Suprapubic skin (tissue), 4 donors: ENCODE measurements at regions not wholly inside any gene's neighbourhood (a gene's known extent, or its start where the extent isn't known, plus 50 kb on each side); places are given as distances from the start of the nearest gene placed in this dataset.

ENCODE experiments used
- DNase-seq, 2 donors: peaks; one replicate each; pipeline ENCODE4 v3.0.0-alpha.2; 2019; ENCODE audit warnings: low spot score in 2 of 2
- H3K27ac ChIP-seq: fragments of 200-600 bp; sonication (generic); one replicate; pipeline ENCODE4 v1.5.1; 2019
- H3K27me3 ChIP-seq: fragments of 200-600 bp; sonication (generic); one replicate; pipeline ENCODE4 v1.5.1; 2019
- H3K36me3 ChIP-seq: fragments of 200-600 bp; sonication (generic); one replicate; pipeline ENCODE4 v1.5.1; 2019
- H3K4me1 ChIP-seq: fragments of 200-600 bp; sonication (generic); one replicate; pipeline ENCODE4 v1.5.1; 2019
- H3K4me3 ChIP-seq: fragments of 200-600 bp; sonication (generic); one replicate; pipeline ENCODE4 v1.5.1; 2019; ENCODE audit warnings: mild to moderate bottlenecking
- H3K9me3 ChIP-seq: fragments of 200-600 bp; sonication (generic); one replicate; pipeline ENCODE4 v1.5.1; 2019
- EP300 ChIP-seq: sonication (generic); formaldehyde crosslinking; IDR thresholded peaks from one replicate; pipeline ENCODE4 v1.6.1; 2017; ENCODE audit warnings: antibody characterized with exemption
- POLR2A ChIP-seq, 2 donors: fragments of 450-650 bp; IDR thresholded peaks; one replicate each; pipeline ENCODE4 v1.6.1; 2017; ENCODE audit warnings: antibody characterized with exemption in 2 of 2, mild to moderate bottlenecking in 2 of 2, moderate library complexity in 2 of 2
- POLR2AphosphoS5 ChIP-seq, 3 donors: sonication (generic); formaldehyde crosslinking; IDR thresholded peaks; one replicate each; pipeline ENCODE4 v1.6.1; 2017; ENCODE audit warnings: antibody characterized with exemption in 3 of 3
- WGBS: methylation state at CpG from one replicate; pipeline ENCODE4 v1.1.5; 2018; 5-methylcytosine and 5-hydroxymethylcytosine counted together
- TF ChIP-seq, protein P1 (sequence below), 2 donors: fragments of 200-600 bp in 1 of 2; fragments of 450-650 bp in 1 of 2; sonication (generic) in 1 of 2; IDR thresholded peaks; one replicate each; pipeline ENCODE4 v1.5.1; 2016 to 2019; ENCODE audit warnings: antibody characterized with exemption in 2 of 2, mild to moderate bottlenecking in 1 of 2, moderate library complexity in 1 of 2

DNA sequence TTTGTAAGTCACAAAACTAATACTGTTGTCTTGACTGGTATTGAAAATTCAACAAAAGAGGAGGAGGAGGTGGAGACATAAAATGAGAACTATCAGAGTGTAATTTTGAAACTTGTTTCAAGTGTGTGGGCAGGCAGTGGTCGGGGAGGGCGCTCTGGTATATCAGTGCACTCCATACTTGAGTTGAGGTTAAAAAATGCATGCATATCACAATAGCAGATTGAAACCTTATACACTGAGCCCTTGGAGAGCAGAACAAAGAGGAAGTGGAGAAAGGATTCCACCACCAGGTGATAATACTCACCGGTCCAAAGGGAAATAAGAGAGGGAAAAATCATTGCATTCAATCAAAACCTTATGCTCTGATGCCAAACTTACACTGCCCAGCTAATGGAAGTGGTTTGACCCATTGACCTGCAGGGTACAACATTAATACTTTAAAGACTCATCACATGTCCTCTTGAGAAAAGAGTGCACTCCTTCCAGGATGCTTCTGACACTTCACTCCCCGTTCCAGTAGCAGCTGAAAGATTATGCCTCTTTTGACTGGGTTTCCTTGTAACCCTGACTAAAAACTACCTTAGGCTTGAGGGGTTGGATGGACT lies 79.5 kb upstream of the FAM169A start:
- H3K4me1 ChIP-seq: no peaks in the 10 kb centered on the region
- no peaks in the 10 kb centered on the region for H3K9me3 ChIP-seq
- TF ChIP-seq, protein P1, sequence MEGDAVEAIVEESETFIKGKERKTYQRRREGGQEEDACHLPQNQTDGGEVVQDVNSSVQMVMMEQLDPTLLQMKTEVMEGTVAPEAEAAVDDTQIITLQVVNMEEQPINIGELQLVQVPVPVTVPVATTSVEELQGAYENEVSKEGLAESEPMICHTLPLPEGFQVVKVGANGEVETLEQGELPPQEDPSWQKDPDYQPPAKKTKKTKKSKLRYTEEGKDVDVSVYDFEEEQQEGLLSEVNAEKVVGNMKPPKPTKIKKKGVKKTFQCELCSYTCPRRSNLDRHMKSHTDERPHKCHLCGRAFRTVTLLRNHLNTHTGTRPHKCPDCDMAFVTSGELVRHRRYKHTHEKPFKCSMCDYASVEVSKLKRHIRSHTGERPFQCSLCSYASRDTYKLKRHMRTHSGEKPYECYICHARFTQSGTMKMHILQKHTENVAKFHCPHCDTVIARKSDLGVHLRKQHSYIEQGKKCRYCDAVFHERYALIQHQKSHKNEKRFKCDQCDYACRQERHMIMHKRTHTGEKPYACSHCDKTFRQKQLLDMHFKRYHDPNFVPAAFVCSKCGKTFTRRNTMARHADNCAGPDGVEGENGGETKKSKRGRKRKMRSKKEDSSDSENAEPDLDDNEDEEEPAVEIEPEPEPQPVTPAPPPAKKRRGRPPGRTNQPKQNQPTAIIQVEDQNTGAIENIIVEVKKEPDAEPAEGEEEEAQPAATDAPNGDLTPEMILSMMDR (IDR thresholded peaks at IDR 0.05): no peak
- TF ChIP-seq POLR2AphosphoS5 (IDR thresholded peaks at IDR 0.05) (no peak), POLR2A (IDR thresholded peaks at IDR 0.05) (no peak), EP300 (no peak)
- H3K4me3 ChIP-seq: no peak overlapping the region
- no peak for DNase-seq
- H3K27me3 ChIP-seq: no peaks in the 10 kb centered on the region
- H3K27ac ChIP-seq: no peak overlapping the region
- H3K36me3 ChIP-seq: no peaks in the 10 kb centered on the region
- WGBS: 77% methylated on average over 4 of the region's 4 CpGs

DNA sequence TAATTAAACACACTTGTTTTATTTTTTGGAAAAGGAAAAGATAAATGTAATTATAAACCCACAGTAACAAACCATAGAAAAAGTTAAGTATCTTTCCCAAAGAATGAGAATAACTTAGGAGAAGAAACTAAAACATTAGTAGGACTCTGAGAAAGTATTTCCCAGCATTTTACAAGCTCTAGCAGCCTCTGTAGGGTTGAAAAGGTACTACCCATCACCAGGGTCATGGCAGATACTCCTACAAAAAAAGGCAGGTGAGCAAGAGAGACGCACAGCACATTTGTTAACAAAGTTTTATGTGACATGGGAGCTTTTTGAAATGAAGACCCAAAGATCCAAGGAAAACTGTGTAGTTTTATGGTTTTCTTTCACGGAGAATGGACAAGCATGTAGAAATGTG lies 77.7 kb upstream of the FAM169A start:
- H3K27ac ChIP-seq: no peak overlapping the region
- no peaks in the 10 kb centered on the region for H3K27me3 ChIP-seq
- no peak for DNase-seq
- H3K9me3 ChIP-seq: no peaks in the 10 kb centered on the region
- WGBS: 67% methylated on average over 2 of the region's 2 CpGs
- H3K4me3 ChIP-seq: no peak overlapping the region
- H3K36me3 ChIP-seq: no peaks in the 10 kb centered on the region
- TF ChIP-seq POLR2A (IDR thresholded peaks at IDR 0.05) (no peak), EP300 (no peak)
- TF ChIP-seq, protein P1 (IDR thresholded peaks at IDR 0.05): peak in 1 of 2 donors; percentile 5
- no peaks in the 10 kb centered on the region for H3K4me1 ChIP-seq

DNA sequence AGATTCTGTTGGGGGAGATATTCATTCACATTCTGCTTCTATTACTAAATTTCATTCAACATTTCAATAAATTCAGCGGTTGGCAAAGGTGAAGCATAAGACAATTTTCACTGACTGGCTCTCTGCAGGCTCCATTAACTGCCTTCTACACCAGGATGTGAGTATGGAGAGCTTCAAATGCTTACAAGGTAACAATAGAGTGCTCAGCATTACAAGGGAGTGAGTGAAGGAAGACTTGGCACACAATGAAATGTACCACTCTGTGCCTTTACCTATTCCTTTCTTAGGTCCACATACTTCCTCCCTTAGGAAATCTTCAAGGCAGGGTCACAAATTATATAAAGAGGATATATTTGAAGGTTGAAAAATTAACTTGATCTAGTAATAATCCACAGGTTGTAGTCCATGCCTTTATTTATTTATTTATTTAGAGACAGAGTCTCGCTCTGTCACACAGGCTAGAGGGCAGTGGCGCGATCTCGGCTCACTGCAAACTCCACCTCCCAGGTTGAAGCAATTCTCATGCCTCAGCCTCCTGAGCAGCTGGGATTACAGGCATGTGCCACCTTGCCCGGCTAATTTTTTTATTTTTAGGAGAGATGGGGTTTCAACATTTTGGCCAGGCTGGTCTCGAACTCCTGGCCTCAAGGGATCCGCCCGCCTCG lies 76.6 kb upstream of the FAM169A start:
- no peaks in the 10 kb centered on the region for H3K36me3 ChIP-seq
- no peaks in the 10 kb centered on the region for H3K4me1 ChIP-seq
- H3K27ac ChIP-seq: no peak overlapping the region
- no peak for DNase-seq
- H3K27me3 ChIP-seq: no peaks in the 10 kb centered on the region
- H3K9me3 ChIP-seq: no peaks in the 10 kb centered on the region
- WGBS: 96% methylated on average over 10 of the region's 10 CpGs
- no peak overlapping the region for H3K4me3 ChIP-seq
- TF ChIP-seq EP300 (no peak), POLR2A (IDR thresholded peaks at IDR 0.05) (no peak), POLR2AphosphoS5 (IDR thresholded peaks at IDR 0.05) (no peak)
- TF ChIP-seq, protein P1 (IDR thresholded peaks at IDR 0.05): no peak

DNA sequence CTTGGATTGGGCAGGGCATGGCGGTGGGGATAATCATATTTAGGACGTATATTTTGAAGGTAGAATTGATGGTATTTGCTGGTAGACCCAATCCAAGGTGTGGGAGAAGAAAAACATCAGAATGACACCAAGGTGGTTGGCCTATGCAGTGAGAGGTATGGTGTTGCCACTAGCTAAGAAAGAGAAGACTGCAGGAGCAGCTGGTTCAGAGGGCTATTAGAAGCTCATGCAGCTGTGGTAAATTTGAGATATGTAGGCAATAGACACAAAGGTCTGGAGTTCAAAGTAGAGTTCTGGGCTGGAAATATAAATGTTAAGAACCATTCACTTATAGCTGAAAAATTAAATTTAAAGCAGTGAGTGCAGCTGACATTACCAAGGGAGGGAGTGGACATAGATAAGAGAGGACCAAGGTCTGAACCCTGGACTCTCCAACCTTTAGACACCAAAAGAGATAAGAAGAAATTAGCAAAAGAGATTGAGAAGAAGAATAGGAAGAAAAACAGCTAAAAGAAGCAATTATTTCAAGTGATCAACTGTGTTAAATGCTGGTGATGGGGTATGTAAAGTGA lies 74.7 kb upstream of the FAM169A start:
- H3K27ac ChIP-seq: no peak overlapping the region
- no peaks in the 10 kb centered on the region for H3K9me3 ChIP-seq
- DNase-seq: no peak
- TF ChIP-seq, protein P1 (IDR thresholded peaks at IDR 0.05): no peak
- TF ChIP-seq EP300: no peak
- TF ChIP-seq POLR2A (IDR thresholded peaks at IDR 0.05): no peak
- no peak for TF ChIP-seq POLR2AphosphoS5 (IDR thresholded peaks at IDR 0.05)
- H3K4me1 ChIP-seq: peaks cover 2% of the 10 kb centered on the region
- H3K4me3 ChIP-seq: no peak overlapping the region
- H3K36me3 ChIP-seq: no peaks in the 10 kb centered on the region
- 95% methylated on average over 2 of the region's 2 CpGs for WGBS
- no peaks in the 10 kb centered on the region for H3K27me3 ChIP-seq

DNA sequence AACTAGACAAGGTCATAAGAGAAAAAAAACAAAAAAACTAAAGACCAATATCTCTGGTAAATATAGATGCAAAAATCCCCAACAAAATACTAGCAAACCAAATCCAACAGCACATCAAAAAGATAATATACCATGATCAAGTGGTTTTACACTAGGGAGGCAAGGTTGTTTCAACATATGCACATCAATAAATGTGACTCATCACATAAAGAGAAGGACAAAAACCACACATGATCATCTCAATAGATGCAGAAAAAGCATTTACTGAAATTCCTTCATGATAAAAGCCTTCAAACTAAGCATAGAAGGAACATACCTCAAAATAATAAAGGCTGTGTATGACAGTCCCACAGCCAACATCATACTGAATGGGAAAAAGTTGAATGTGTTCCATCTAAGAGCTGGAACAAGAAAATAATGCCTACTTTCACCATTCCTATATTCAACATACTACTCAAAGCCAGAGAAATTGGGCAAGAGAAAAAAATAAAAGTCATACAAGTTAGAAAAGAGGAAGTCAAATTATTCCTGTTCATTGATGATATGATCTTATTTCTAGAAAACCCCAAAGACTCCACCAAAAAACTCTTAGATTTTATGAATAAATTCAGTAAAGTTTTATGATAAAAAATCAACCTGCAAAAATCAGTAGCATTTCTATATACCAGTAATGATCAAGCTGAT lies 72.2 kb upstream of the FAM169A start:
- Histone ChIP-seq H3K9me3 (no peaks in the 10 kb centered on the region), H3K27me3 (no peaks in the 10 kb centered on the region), H3K36me3 (no peaks in the 10 kb centered on the region), H3K4me1 (peaks cover 9% of the 10 kb centered on the region), H3K4me3 (no peak overlapping the region), H3K27ac (no peak overlapping the region)
- DNase-seq: no peak
- TF ChIP-seq POLR2AphosphoS5 (IDR thresholded peaks at IDR 0.05): no peak
- no peak for TF ChIP-seq POLR2A (IDR thresholded peaks at IDR 0.05)
- TF ChIP-seq, protein P1 (IDR thresholded peaks at IDR 0.05): no peak
- no peak for TF ChIP-seq EP300
